Stimulated activated naive B cell treated with anti-CD40 and anti-IgM and Interleukin-4, amounts not matched to agents 10 μg/mL and 1 μg/mL and 100 μg/mL, for 72 hours (primary cell): ENCODE measurements at regions not wholly inside any gene's neighbourhood (a gene's known extent, or its start where the extent isn't known, plus 50 kb on each side); places are given as distances from the start of the nearest gene placed in this dataset.

ENCODE experiments used
- ATAC-seq, 2 donors: fragments of 150-1000 bp; cut with Tn5 transposase; replicated peaks; 2 replicates each; pipeline ENCODE4 v1.10.0; 2021; ENCODE audit warnings: moderate library complexity in 1 of 2
- DNase-seq: peaks from one replicate; pipeline ENCODE4 v3.0.0; 2021
- H3K27ac Mint-ChIP-seq: one replicate; pipeline ENCODE4 v1.8.0; 2022; ENCODE audit warnings: mild to moderate bottlenecking, mixed read lengths
- H3K27me3 Mint-ChIP-seq, 2 donors: one replicate each; pipeline ENCODE4 v1.8.0; 2022; ENCODE audit warnings: mixed read lengths in 2 of 2
- H3K36me3 Mint-ChIP-seq, 2 donors: one replicate each; pipeline ENCODE4 v1.8.0; 2022; ENCODE audit warnings: mixed read lengths in 2 of 2, mild to moderate bottlenecking in 1 of 2
- H3K4me1 Mint-ChIP-seq, 2 donors: one replicate each; pipeline ENCODE4 v1.8.0; 2022; ENCODE audit warnings: mixed read lengths in 2 of 2, mild to moderate bottlenecking in 1 of 2
- H3K4me3 Mint-ChIP-seq, 2 donors: one replicate each; pipeline ENCODE4 v1.8.0; 2022; ENCODE audit warnings: mild to moderate bottlenecking in 2 of 2, mixed read lengths in 2 of 2, moderate library complexity in 1 of 2
- H3K9me3 Mint-ChIP-seq, 2 donors: one replicate each; pipeline ENCODE4 v1.8.0; 2022; ENCODE audit warnings: mixed read lengths in 2 of 2, mild to moderate bottlenecking in 1 of 2

DNA sequence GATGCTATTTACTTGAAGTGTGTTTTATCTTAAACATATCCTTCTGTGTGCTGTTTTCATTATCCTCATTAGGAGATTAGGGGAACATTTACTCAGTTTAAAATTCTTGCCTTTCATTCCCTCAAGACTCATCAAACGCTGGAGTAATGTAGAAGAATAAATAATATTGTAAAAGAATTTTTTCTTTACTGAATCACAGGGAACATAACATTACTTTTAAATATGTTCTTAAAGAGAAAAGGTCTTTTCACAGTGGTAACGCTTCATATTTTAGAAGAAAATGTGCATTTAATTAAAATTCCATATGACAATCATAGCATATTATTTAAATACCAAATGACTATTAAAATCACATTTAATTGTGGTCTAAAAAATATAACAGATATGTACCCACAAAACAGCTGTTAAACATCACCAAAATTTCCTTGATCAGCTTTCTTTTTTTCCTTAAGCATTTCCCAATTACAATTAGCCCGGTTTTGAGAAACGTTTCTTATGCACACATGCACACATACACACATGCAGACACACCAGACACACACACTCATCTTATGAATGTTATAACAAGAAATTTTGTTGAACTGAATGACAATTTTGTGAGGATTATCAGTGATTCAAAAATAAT, 102.0 kb upstream of the GLI3 start:
- peaks cover 0 to 9% of the 10 kb centered on the region in 2 donors for H3K27me3 Mint-ChIP-seq
- peaks cover 0 to 2% of the 10 kb centered on the region in 2 donors for H3K9me3 Mint-ChIP-seq
- no peak overlapping the region for H3K4me3 Mint-ChIP-seq

DNA sequence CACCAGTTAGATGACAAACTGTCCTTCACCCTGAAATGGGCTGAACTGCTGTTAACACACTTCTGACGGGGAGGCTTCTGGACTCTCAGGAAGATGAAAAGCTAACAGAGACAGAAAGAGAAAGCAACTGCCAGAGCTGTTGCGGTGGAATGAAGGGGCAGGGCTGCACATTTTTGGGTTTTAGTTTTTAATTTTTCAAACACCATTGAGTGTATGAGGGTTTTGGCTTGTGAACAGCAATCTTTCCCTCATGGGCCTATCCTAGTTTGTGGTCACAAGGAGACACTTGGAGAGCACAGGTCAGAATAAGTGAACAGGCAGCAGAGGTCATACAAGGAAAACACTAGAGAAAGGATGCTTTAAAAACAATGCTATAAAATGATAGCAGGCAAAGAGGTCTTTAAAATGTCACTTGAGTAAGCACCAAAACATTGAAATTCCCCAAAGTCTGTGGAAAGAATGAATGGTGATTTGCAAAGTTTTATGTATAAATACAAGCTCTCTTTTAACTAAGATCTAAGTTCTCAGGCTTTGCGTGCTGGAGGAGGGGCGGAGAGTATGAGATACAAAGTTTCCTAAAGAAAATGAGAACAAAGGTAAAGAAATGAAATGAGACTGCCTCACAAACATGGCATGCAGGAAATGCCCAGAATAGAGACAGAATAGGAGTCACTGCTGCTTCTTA, 101.4 kb upstream of the GLI3 start:
- Mint-ChIP-seq H3K4me3 (no peak overlapping the region), H3K27ac (no peak overlapping the region)
- DNase-seq, result no peak

More for the DNA sequence above, 102.0 kb upstream of the GLI3 start:
- Mint-ChIP-seq H3K27ac (no peak overlapping the region), H3K4me1 (no peaks in the 10 kb centered on the region), H3K36me3 (no peaks in the 10 kb centered on the region)
- DNase-seq (no peak), ATAC-seq (no peak)

DNA sequence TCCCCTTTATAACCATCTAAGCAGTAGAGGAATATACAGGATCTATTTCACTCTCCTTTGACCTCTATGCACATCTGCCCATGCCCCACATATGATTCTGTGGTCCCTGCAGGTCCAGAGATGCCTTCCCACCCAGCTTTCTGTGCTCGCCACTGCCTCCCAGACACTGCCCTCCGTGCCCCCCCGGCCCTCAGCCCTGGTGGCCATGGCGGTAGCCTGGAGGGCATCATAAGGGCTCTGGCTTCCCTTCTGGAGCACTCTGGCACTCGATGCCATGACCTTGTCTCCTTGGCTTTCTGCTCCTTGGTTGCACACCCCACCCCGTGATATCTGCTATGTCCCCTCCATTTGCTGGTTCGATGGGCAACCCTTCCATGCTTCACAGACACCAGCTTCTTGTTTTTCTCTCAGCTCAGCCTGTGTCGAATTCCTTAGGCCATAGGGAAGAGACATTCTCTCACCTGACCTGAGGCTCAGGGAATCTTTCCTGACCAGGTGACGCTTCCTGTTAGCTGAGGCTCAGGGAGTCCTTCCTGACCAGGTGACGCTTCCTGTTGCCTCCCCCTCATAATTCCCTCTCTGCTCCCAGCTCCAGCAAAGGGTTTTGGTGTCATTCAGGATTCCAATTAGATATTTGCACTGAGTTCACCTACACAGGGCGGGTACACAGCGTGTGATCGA, 100.4 kb upstream of the GLI3 start:
- Mint-ChIP-seq H3K9me3 (peaks cover 5 to 7% of the 10 kb centered on the region in 2 donors), H3K36me3 (no peaks in the 10 kb centered on the region), H3K4me3 (no peak overlapping the region), H3K27ac (no peak overlapping the region), H3K4me1 (no peaks in the 10 kb centered on the region), H3K27me3 (peaks cover 0 to 9% of the 10 kb centered on the region in 2 donors)
- no peak for ATAC-seq
- DNase-seq, result no peak

More for the DNA sequence above, 101.4 kb upstream of the GLI3 start:
- no peak for ATAC-seq
- H3K9me3 Mint-ChIP-seq, result peaks cover 0 to 2% of the 10 kb centered on the region in 2 donors
- peaks cover 0 to 9% of the 10 kb centered on the region in 2 donors for H3K27me3 Mint-ChIP-seq
- no peaks in the 10 kb centered on the region for H3K4me1 Mint-ChIP-seq
- H3K36me3 Mint-ChIP-seq, result no peaks in the 10 kb centered on the region

DNA sequence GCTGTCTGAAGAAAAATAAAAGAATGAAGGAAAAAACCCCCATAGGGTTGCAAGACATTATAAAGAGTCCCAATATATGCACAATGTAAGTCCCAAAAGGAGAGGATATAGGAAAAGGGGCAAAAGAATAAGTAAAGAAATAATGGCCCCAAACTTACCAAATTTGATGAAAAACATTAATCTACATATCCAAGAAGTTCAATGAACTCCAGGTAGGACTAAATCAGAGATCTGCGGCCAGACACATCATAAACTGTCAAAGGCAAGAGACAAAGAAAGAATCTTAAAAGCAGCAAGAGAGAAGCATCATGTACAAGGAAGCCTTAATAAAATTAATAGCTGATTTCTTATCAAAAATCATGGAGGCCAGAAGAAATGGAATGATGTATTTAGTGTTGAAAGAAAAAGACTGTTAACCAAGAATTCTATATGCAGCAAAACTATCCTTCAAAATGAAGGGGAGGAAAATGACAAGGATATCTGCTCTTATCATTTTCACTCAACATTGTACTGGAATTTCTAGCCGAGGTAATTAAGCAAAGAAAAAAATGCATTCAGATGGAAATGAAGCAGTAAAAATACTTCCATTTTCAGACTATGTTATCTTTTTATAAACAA, 95.7 kb upstream of the GLI3 start:
- DNase-seq, result no peak
- peaks cover 3% of the 10 kb centered on the region in 2 donors for H3K36me3 Mint-ChIP-seq
- H3K27me3 Mint-ChIP-seq, result peaks cover 0 to 4% of the 10 kb centered on the region in 2 donors
- ATAC-seq, result no peak
- no peak overlapping the region for H3K27ac Mint-ChIP-seq
- H3K4me3 Mint-ChIP-seq, result no peak overlapping the region
- peaks cover 10 to 11% of the 10 kb centered on the region in 2 donors for H3K9me3 Mint-ChIP-seq
- H3K4me1 Mint-ChIP-seq, result no peaks in the 10 kb centered on the region

DNA sequence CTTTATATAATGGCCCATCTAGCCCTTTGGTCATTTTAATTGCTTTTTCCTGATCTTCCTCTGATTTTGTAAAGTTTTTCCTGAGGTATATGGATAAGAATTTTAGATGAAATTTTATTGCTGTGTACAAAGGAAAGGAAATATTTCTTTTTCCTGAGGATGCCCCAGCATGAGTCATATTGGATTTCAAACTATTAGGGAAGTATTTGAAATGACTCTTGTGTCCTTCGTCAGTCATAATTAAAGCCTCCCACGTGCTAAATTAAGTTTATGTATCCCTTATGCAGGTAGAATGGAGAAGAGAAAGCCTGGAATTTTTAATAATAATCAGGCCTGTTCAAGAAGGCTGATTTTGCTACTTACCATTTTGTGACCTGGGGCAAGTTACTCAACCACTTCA, 82.6 kb upstream of the GLI3 start:
- Mint-ChIP-seq H3K9me3 (peaks cover under 1 to 5% of the 10 kb centered on the region in 2 donors), H3K27ac (no peak overlapping the region), H3K4me1 (peaks cover 2 to 9% of the 10 kb centered on the region in 2 donors), H3K36me3 (no peaks in the 10 kb centered on the region), H3K27me3 (peaks cover 10 to 23% of the 10 kb centered on the region in 2 donors), H3K4me3 (no peak overlapping the region)
- no peak for ATAC-seq
- DNase-seq, result no peak

DNA sequence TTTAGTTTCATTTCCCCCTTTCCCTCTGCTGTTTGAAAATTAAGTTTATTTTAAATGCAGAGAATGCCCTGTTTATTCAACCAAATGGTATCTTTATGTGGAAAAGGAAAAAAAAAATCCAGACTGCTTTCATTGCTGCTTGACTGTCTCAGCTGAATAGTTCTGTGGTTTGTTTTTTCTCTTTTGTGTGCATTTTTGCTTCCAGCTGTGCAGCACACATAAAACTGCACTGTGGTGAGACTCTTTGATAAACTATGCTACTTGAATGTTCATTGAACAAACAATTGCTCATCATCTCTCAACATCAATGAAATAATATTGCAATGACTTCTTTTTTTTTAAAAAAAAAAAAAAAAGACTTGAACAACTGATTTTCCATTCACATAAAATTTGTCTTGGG, 78.6 kb upstream of the GLI3 start:
- Mint-ChIP-seq H3K9me3 (peaks cover 8 to 14% of the 10 kb centered on the region in 2 donors), H3K27ac (no peak overlapping the region), H3K27me3 (peaks cover 10 to 34% of the 10 kb centered on the region in 2 donors), H3K36me3 (no peaks in the 10 kb centered on the region), H3K4me3 (no peak overlapping the region), H3K4me1 (peaks cover 2 to 9% of the 10 kb centered on the region in 2 donors)
- ATAC-seq, result no peak
- no peak for DNase-seq

DNA sequence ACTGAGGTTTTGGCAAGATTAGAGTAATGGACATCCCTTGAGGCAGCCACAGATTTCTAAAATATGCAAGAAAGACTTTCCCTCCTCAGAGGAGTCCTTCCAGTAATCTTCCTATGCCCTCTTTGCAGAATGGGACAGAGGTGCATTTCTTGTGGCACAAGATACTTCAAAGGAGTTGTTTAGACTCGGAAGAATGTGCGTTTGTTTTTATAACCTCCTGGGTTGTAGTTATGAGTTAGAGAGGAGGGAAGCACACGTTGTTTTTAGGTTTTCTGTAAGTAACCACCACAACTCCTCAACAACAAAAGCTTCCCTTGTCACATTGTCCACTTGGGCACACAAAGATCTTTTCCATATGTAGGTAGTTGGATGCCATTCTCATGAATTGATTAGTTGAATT, 78.1 kb upstream of the GLI3 start:
- Mint-ChIP-seq H3K36me3 (no peaks in the 10 kb centered on the region), H3K27me3 (peaks cover 10 to 34% of the 10 kb centered on the region in 2 donors), H3K4me1 (peaks cover 2 to 9% of the 10 kb centered on the region in 2 donors), H3K27ac (no peak overlapping the region), H3K9me3 (peaks cover 8 to 15% of the 10 kb centered on the region in 2 donors), H3K4me3 (no peak overlapping the region)
- ATAC-seq (no peak), DNase-seq (no peak)

DNA sequence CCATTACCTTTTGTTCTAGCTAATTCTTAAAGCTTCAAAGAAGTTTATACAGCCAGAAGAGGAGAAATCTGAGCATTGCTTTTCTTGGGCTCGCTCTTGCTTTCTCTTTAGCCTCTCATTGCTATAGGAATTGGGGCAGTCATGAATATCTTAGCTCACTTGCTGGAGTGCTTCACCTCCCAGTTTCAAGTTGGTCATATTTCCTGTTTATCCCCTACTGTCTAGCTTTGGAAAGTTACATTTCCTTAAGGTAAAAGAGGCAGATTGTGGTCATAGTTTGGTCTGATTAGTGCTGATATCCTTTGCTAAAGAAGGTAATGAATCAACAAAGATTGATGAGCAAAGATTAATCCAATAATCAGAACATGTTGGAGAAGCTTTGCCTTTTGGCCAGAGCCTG, 77.7 kb upstream of the GLI3 start:
- ATAC-seq (no peak), DNase-seq (no peak)
- Mint-ChIP-seq H3K27me3 (peaks cover 10 to 34% of the 10 kb centered on the region in 2 donors), H3K27ac (no peak overlapping the region), H3K4me3 (no peak overlapping the region), H3K36me3 (no peaks in the 10 kb centered on the region), H3K4me1 (peaks cover 2 to 9% of the 10 kb centered on the region in 2 donors), H3K9me3 (peaks cover 8 to 15% of the 10 kb centered on the region in 2 donors)

DNA sequence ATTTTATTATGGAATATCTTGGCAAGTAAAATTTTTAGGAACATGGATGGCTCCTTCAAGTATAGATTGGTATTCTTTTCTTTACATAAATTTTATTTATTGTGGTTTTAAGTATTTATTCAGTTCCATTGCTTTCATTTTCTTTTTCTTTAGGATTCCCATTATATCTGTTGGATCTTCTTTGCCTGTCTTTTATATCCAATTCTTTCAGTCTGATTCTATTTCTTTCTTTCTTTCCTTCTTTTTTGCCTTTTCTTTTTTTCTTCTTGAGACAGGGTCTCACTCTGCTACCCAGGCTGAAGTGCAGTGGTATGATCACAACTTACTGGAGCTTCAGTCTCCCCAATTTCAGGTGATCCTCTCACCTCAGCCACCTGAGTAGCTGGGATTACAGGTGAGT, 74.2 kb upstream of the GLI3 start:
- no peak for DNase-seq
- Mint-ChIP-seq H3K27ac (no peak overlapping the region), H3K9me3 (peaks cover 8 to 16% of the 10 kb centered on the region in 2 donors), H3K4me1 (peaks cover 0 to 9% of the 10 kb centered on the region in 2 donors), H3K4me3 (no peak overlapping the region), H3K27me3 (peaks cover 4 to 23% of the 10 kb centered on the region in 2 donors), H3K36me3 (no peaks in the 10 kb centered on the region)
- ATAC-seq, result no peak

DNA sequence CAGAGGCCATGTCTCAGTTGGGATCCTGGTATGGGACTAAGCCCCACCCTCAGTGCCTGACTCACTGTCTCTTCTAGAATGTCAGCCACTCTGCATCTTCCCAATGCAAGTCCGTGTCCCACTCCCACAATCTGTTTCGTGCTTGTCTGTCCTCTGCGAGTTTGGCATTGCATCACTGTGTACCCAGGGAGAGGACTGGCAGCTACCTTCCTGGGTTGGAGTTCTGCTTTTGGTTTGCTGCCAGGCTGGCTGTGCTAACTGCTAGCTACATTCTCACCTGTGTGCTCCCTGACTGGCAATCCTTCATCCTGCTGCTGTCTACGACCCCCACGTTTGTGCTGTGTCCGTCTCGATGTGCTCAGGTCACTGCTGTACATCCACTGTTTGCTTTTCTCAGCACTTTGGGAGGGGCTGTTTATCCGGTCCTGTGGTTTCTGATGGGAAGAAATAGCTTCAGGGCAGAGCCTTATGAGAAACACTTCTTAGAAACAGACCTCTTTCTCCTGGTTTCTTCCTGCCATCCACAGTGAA, 56.0 kb upstream of the GLI3 start:
- Mint-ChIP-seq H3K27me3 (peaks cover 0 to 6% of the 10 kb centered on the region in 2 donors), H3K36me3 (no peaks in the 10 kb centered on the region), H3K4me3 (no peak overlapping the region), H3K4me1 (no peaks in the 10 kb centered on the region), H3K9me3 (no peaks in the 10 kb centered on the region), H3K27ac (no peak overlapping the region)
- ATAC-seq (no peak), DNase-seq (no peak)

DNA sequence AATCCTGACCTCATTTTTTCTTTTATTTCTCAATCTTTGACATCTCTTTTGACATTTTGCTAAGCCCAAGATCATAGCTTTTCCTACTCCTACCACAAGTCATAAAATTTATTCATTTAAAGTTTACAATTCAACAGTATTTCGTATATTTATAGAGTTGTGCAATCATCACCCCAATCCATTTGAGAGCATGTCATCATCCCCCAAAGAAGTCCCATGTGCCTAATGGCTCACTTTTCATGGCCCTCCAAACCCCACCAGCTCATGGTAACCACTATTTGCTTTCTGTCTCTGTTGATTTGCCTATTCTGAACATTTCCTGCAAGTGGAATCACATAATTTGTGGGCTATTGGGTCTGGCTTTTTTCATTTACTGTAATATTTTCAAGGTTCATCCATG, 52.5 kb upstream of the GLI3 start:
- H3K27me3 Mint-ChIP-seq, result peaks cover 0 to under 1% of the 10 kb centered on the region in 2 donors
- H3K27ac Mint-ChIP-seq, result no peak overlapping the region
- no peak for ATAC-seq
- no peaks in the 10 kb centered on the region for H3K9me3 Mint-ChIP-seq
- H3K4me1 Mint-ChIP-seq, result no peaks in the 10 kb centered on the region
- no peak overlapping the region for H3K4me3 Mint-ChIP-seq
- DNase-seq, result no peak
- no peaks in the 10 kb centered on the region for H3K36me3 Mint-ChIP-seq
